IPS DF 19.7 (cell line): ENCODE measurements at regions not wholly inside any gene's neighbourhood (a gene's known extent, or its start where the extent isn't known, plus 50 kb on each side); places are given as distances from the start of the nearest gene placed in this dataset.
A peak's percentile ranks its signal among the peaks of the same experiment; 100 is the strongest.

ENCODE experiments used
- DNase-seq: peaks from one replicate; pipeline ENCODE4 v3.0.0-alpha.2; 2013; ENCODE audit warnings: low read depth, low spot score

DNA sequence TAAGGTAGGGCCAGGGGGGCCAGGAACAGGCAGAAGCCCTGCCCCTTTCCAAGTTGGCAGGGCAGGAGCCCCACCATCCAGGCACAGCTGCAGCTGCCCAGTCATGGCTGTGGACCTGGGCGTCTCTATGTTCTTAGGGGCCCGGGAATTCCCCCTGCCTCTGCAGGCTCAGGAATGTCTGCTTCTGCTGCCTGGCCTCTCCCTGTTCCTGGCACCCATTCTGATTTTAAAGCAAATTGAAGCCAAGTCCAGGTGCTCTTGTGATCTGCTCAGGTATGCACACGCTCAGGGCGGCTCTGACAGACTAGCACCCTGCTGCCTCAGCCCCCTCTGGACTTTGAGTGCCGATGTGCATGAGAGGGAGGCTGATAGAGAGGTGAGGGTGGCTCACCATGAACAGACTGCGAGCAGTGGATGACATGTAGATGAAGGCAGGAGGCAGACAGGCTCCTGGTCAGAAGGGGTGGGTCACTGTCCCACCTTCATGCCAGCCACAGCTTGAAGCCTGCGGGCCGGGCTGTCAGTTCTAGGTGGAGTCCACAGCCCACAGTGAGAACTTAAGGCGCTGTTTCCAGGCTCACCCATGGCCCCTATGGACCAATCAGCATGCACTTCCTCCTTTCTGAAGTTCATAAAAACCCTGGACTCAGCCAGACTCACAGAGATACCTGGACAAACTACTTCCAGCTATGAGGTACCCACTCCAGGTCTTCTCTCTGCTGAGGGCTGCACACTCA is 747.8 kb upstream of the GBE1 start:
- no peak for DNase-seq

DNA sequence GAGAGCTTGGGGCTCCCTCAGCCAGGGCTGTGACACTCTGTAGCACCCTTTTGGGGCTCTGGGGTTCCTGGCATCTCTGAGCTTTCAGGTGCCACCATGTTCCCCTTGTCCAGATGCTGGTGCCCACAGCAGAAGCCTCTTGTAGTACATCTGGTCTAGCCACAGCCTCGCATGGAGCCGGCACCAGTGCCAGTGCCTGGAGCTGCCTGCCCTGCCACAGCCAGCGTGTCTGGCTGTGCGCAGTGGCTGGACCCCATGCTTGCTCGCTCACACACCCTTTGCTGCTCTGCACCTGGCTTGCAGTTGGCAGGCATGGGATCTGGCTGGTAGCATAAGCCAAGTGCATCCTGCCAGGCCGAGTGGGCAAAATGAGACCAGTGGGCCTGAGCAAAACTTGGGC is 744.8 kb upstream of the GBE1 start:
- DNase-seq, result no peak

DNA sequence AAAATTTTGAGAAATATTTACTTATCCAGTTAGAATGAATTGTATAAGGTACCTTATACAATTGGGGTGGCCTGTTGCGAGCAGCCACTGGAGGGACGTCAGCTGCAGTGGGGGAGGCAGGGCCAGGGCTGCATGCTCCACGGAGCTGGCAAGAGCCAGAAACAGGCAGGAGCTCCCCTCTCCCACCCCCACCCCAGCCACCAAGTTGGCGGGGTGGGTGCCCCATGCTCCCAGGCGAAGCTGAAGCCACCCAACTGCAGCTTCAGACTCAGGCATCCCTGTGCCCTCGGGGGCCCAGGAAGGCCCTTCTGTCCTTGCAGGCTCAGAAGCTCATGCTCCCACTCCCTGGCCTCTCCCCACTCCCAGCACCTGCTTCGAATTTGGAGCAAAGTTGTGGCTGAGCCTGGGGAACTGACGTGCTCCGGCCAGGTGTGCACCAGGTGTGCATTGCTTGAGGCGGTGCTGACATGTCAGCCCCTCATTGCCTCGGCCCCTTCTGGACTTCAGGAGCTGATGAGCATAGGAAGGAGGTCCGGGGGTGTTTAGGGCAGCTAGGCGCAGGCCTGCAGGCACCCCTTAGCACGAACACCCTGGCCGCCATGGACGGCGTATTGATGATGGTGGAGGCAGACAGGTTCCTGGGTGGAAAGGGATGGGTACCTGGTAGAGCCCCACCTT is 743.8 kb upstream of the GBE1 start:
- no peak for DNase-seq

DNA sequence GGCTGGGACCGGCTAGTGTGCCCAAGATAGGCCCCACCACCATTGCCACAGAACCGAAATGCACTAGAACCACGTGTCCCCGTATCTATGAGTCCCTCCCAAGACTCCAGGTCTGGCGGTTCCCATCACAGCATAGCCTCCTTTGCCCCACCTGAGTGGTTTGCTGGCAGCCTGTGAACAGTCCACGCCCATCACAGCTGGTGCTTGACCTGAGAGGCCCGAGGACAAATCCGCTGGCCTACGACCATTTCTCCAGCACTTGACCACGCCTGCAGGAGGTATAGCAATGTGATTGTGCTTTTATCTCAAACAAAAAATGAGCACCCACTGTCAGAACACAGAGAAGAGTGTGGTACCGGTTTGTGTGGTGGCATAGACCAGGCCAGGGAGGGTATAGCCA is 736.7 kb upstream of the GBE1 start:
- no peak for DNase-seq

DNA sequence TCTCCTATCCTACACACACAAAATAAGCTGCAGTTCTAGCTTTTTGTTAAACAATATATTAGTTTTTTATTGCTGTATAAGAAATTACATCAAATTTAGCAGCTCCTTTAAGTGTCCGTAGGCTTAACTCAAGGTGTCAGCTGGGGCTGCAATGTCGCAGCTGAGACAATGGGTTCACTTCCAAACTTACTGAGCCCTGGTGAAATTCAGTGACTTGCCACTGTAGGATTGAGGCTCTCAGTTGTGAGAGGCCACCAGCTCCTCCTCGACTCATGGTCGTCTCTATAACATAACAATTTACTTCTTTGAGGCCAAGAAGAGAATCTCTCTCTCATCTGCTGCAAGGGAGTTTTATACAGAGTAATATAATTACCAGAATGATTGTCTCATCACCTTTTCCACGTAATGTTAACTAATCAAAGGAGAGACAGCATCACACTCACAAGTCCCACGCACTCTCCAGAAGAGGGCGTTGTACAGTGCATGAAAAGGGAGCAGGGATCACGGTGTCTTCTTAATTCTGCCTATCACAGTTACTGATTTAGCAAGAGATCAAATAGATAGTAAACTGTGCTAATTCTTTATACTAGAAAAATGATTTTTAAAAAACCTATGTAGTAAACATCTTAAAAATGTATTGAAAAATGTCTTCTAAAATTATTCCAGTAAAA is 735.6 kb upstream of the GBE1 start:
- no peak for DNase-seq

DNA sequence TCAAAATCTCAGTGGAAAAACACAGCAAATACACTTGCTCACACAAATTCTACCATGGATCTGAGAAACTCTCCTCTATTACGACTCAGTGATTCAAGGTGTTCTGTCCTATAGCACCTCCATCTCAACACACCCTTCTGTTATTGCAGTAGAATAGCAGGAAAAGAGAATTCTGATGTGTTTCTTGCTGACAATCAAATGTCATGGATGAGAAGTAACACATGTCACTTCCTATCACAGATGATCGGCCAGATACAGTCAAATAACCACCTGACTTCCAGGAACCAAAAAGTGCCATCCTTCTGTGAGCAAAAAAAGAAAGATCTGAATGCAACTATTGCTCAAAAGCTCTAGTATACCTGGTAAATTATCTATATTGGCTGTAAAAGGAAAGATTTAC is 734.2 kb upstream of the GBE1 start:
- DNase-seq, result no peak

DNA sequence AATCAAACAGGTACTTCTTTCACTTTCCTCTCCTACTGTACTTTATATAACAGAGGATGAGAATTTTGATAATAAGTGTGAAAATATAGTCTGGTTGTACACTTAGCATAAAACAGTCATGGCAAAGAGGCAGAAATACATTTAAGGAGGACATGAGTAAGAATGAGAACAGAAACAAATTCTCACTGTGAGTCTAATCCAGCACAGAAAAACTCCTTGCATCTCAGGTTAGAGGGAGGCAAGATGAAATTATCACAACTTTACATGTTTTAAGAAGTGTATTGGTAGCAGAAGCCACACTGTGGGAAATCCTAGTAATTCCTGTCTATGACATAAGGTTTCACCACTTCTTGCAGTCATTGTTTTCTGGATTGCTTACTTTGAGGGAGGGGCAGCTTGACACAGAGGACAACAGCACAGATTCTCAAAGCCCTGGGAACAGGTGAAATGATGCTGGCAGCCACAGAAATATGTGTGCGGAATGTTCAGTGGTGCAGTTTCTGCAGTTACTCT is 733.6 kb upstream of the GBE1 start:
- DNase-seq, result no peak

DNA sequence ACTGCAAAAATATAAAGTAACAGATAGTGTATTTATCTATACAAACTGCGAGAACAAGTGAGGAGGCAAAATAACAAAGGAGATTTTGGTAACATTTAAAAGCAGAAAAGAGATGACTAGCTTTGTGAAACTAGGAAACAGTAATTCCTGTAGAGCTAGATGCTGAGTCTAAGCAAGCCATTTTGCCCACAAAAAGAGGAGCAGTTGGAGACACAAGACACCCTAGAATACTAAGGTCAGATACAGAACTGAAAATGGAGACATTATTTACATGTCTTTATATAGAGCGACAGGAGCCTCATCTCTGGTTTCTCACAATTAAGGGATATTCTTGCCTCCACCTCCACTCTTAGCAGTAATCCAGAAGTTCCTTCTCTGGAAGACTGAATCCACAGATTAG is 732.4 kb upstream of the GBE1 start:
- no peak for DNase-seq

DNA sequence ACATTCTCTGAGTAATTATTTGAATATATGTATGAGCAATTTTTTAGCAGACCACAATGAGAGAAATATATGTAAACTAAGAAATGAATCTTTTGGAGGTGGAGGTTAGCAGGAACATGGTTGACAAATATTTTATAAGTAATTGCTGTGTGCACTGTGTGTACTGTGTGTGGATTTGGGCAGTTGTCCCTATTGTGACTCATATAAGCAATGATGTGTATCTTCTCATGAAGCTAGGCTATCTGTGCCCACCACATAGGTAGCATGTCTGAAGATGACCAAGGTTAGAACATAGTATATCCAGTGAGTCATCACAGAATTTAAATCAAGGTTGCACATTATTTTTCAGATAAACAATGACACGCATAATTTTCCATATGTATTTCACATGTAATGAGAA is 713.9 kb upstream of the GBE1 start:
- DNase-seq, result no peak

DNA sequence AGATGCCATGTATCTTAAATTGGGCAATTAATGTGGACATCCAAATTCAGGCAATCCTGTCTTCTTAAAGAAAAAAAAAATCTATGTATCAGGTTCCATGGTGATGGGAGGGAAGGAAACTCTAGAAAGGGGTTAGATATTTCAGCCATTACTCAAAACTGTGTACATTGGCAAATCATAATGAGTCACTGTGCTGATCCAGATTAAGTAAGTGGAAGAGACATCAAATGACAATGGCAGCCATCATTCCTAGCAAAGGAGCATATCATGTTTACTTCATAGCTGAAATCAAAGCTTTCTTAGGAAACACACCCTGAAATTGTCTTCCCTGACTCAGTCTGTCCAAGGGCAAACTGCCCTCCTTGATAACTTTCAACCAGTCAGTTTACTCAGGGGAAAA is 713.3 kb upstream of the GBE1 start:
- DNase-seq, result no peak

DNA sequence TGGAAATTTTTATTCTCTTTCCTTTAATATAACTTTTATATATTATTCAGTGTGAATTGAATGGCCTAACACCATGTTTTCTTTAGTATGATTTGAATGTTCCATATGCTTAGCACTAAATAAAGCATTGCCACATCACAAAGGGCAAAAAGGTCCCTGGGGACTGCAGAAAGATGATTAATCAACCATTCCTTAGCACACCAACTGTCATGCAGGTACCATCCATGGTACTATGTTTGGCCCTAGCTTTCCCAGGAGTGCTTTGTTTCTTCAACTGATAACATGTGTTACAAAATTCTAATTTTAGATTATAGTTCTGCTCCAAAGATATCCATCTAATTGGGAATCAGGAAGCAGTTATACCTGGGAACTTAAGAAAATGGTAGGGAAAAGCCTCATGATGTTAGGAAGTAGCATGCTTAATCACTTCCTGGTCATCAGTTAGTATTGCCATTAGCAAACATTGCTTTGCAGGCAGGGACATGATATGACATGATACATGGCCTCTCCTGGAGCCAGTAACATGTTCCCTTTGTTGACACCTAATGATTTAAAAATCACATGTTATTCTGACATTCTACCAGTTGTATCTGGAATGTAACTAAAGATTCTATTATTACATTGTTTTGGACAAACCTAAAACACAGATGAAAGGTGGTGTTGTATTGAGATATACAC is 712.6 kb upstream of the GBE1 start:
- DNase-seq, result no peak

DNA sequence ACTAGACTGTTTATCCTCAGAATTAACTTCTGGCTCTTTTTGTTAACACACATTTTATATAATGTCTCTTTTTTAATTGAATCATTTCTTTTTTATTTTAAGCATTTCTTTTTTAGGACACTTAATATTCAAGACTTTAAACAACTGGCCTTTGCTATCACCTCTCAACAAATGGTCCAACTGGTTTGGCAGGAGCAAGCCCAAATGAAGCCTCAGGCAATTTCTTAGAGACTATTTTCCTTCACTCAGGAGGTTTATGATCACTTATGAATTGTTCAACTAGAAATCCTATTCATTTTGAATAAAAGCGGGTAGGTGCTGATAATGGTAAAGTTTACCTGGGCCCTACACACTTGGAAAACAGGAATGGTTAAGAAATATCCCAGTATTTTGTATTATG is 705.6 kb upstream of the GBE1 start:
- DNase-seq, result no peak

DNA sequence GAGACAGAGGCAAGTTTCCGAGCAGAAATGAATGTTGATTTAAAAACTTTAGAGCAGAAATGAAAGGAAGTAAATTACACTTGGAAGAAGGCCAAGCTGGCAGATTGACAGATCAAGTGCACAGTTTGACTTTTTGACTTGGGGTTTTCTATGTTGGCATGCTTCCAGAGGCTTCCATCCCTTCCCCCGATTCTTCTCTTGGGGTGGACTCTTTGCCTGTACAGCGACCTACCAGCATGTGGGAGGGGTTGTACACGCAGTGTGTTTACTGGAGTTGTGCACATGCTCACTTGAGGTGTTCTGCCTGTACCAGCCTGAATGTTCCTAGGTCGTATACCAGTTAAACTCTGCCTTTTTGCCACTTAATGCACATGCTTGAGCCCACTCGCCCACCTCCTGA is 701.5 kb upstream of the GBE1 start:
- no peak for DNase-seq

DNA sequence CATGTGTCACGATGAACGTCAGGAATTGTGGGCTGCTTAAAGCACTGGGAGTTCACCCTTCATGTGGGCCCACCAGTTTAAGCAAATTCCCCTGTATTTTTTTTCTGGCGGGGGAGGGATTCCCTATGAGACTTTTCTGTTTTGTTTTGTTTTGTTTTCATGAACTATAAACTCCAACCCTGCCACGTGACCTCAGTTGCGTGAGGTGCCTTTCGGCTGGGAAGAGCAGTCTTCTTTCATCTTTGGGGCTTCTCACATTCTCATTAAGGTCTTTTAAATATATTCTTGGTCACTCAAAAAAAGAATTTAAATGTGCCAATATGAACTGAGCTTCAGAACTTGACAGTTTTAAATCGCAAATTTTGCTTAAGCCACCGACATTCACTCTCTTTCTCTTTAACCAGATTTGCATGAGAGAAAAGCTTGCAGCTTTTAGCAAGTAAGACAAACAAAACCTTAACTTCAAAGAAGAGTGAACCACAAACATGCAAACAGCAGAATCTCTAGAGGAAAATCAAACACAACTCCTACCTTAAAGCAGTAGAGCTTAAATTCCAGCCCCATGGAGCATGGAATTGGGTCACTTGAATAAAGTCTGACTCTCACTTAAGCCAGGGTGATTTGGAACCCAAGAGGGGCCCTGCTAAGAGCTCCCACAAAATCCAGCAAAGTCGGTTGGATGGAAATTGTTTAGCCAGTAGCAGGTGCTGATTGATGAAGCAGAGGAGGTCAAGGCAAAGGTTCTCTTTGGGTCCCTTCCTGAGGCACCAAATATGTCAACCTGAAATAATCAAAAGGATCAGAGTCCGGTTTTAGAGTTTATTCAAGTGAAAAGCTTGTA is 699.8 kb upstream of the GBE1 start:
- DNase-seq, result no peak

DNA sequence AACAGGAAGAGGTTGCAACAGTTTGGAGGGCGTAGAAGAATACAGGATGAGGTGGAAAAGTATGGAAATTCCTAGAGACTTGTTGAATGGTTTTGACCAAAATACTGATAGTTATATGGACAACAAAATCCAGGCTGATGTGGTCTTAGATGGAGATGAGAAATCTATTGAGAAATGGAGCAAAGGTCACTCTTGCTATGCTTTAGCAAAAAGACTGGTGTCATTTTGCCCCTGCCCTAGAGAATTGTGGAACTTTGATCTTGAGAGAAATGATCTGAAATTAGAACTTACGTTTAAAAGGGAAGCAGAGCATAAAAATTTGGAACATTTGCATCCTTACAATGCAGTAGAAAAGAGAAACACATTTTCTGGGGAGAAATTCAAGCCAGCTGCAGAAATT is 686.9 kb upstream of the GBE1 start:
- DNase-seq, result no peak

DNA sequence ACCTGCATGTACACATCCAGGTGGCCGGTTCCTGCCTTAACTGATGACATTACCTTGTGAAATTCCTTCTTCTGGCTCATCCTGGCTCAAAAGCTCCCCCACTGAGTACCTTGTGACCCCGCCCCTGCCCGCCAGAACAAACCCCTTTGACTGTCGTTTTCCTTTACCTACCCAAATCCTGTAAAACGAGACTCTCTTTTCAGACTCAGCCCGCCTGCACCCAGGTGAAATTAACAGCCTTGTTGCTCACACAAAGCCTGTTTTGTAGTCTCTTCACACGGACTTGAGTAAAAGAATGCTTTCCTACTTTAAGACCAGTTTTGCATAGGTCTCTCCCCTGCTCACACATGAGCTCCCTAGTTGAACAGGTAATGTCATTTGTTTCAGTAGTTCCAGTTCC is 667.4 kb upstream of the GBE1 start:
- DNase-seq, result peak; percentile 56

DNA sequence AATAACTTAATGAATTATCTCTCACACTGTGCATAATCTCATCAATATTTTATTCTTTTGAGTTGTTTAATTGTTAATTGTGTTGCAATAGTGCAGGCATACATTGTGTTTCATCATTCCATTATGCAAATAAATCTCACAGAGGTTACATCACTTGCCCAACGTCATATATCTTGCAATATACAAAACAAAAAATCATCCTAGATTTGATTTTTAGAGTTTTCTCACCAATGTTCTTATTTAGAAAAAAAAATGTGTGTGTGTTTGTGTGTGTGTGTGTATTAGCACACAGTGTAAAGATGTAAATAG is 662.5 kb upstream of the GBE1 start:
- no peak for DNase-seq

DNA sequence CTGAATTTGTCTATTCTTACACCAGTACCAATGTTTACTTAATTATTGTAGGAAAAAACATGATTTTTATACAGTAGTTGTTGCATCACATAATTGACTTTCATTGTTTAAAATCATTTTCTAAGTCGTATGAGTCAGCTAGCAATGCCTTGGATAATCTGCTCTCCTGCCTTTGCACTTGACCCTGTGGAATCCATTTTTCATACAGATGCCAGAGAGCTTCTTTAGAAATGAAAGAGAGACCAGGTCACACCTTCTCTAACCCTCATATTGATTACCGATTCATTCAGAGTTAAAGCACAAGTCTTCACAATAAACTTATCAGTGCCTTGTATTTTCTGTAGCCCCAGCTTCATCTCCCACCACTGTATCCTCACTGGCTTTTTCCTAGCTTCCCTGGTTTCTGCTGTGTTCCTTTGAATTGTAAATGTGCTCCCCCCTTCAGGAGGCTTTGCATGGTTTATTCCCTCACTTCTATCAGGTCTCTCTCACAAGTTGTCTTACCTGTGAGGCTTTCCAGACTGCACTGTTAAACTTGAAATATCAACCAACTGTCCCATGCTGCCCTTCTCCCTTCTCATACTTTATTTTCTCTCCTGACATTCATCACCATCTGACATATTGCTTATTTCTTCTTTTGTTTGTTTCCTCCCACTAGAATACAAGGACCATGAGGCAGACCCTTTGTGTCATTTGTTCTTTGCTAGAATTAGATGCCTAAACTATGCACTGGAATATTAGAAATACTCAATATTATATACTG is 662.0 kb upstream of the GBE1 start:
- peak; percentile 50 for DNase-seq

DNA sequence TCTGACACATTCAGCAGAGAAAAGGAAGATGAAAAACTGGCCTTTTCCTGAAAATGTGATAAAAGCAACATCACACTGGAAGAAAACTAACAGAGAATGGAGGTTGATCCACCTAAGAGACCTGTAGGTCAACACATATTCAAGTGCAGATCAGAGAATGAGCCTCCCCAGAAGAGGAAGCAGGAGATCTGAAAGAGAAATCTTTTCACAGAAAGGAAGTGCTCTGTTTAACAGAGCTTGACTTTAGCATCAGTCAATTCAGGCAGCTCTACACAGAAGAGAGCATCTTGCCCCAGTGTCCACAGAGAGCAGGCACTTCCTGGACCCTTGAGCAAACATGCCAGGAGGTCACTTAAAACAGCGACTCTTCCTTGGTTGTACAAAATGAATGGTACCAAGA is 655.4 kb upstream of the GBE1 start:
- DNase-seq, result no peak

DNA sequence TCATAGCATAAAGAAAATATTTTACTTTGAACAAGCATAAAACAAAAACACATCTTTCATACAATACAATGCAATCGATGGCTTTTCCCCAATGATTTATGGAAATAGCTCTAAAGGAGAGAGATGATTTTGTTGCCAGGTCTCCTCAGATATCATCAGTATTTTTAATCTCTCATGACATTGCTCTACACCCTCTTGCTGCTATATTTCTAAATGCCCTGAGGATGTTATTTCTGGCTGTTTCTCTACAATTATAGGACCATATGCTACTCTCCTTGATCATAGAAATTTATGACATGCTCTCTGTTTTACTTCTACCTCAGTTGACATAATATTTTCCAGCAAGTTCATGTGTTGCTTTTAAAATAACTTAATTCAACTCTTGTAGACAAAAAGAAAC is 654.9 kb upstream of the GBE1 start:
- DNase-seq, result no peak

DNA sequence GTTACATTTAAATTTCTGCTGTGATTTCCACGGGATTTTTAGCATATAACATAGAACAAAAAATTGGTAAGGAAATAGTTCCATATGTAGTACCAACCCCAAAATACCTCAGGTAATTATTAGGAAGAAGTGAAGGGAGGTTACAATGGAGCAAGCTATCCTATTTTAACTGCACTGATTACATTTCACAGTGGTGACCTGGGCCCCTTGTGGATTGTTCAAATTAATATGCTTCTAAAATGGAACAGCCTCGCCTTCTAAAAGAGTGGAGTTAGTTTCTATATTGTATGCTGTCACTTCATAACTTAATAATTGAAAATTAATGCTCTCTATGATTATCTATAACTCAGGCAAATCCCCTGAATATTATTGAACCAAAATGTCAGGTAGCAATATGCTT is 651.7 kb upstream of the GBE1 start:
- DNase-seq, result no peak
